ENCODE measurements at regions not wholly inside any gene's neighbourhood (a gene's known extent, or its start where the extent isn't known, plus 50 kb on each side); places are given as distances from the start of the nearest gene placed in this dataset.

- no peak for DNase-seq (ENCODE audit: low read depth)
Observed at GRCh38 chr16:54442864-54443263, 156.3 kb upstream of the IRX3 start.

GRCh38 chr16:54438469-54438868 is 151.9 kb upstream of the IRX3 start:
- DNase-seq (ENCODE audit: low read depth): no peak

- no peak for DNase-seq (ENCODE audit: low read depth)
Observed at GRCh38 chr16:54437921-54438320, 151.3 kb upstream of the IRX3 start.

GRCh38 chr16:54437401-54437800 is 150.8 kb upstream of the IRX3 start:
- no peak for DNase-seq (ENCODE audit: low read depth)

GRCh38 chr16:54436346-54436745 is 149.8 kb upstream of the IRX3 start:
- no peak for DNase-seq (ENCODE audit: low read depth)

- no peak for DNase-seq (ENCODE audit: low read depth)
Observed at GRCh38 chr16:54434859-54435258, 148.3 kb upstream of the IRX3 start.

GRCh38 chr16:54432897-54433229 is 146.3 kb upstream of the IRX3 start:
- no peak for DNase-seq (ENCODE audit: low read depth)

GRCh38 chr16:54431997-54432896 is 145.7 kb upstream of the IRX3 start:
- no peak for DNase-seq (ENCODE audit: low read depth)

- DNase-seq (ENCODE audit: low read depth): peak; percentile 38
Observed at GRCh38 chr16:54431041-54431996, 144.7 kb upstream of the IRX3 start.

- DNase-seq (ENCODE audit: low read depth): peak; percentile 40
Observed at GRCh38 chr16:54430491-54431030, 144.0 kb upstream of the IRX3 start.

GRCh38 chr16:54429029-54429428 is 142.4 kb upstream of the IRX3 start:
- no peak for DNase-seq (ENCODE audit: low read depth)

- DNase-seq (ENCODE audit: low read depth): no peak
Observed at GRCh38 chr16:54426553-54426849, 139.9 kb upstream of the IRX3 start.

GRCh38 chr16:54425681-54426552 is 139.3 kb upstream of the IRX3 start:
- no peak for DNase-seq (ENCODE audit: low read depth)

- DNase-seq (ENCODE audit: low read depth): no peak
Observed at GRCh38 chr16:54425068-54425467, 138.5 kb upstream of the IRX3 start.

GRCh38 chr16:54424043-54424451 is 137.5 kb upstream of the IRX3 start:
- DNase-seq (ENCODE audit: low read depth): no peak

- DNase-seq (ENCODE audit: low read depth): peak; percentile 11
Observed at GRCh38 chr16:54422569-54422978, 136.0 kb upstream of the IRX3 start.

- DNase-seq (ENCODE audit: low read depth): no peak
Observed at GRCh38 chr16:54422159-54422558, 135.6 kb upstream of the IRX3 start.

- DNase-seq (ENCODE audit: low read depth): no peak
Observed at GRCh38 chr16:54421220-54421619, 134.6 kb upstream of the IRX3 start.

GRCh38 chr16:54418903-54419302 is 132.3 kb upstream of the IRX3 start:
- no peak for DNase-seq (ENCODE audit: low read depth)

- DNase-seq (ENCODE audit: low read depth): no peak
Observed at GRCh38 chr16:54417384-54417783, 130.8 kb upstream of the IRX3 start.

GRCh38 chr16:54414671-54415070 is 128.1 kb upstream of the IRX3 start:
- DNase-seq (ENCODE audit: low read depth): no peak
